SU-DHL-6 (cell line): ENCODE measurements at regions not wholly inside any gene's neighbourhood (a gene's known extent, or its start where the extent isn't known, plus 50 kb on each side); places are given as distances from the start of the nearest gene placed in this dataset.

Experiments
- EZH2phosphoT487 ChIP-seq: fragments of 200-600 bp; sonication (generic), shearing (Covaris generic); conservative IDR thresholded peaks from 2 replicates; pipeline ENCODE4 v1.6.1; 2018; ENCODE audit warnings: mild to moderate bottlenecking, antibody characterized with exemption, low read length, moderate library complexity, mixed read lengths
- TF ChIP-seq, protein P1 (sequence below): fragments of 200-600 bp; sonication (generic); IDR thresholded peaks from one replicate; pipeline ENCODE4 v1.5.1; 2017; ENCODE audit warnings: antibody characterized with exemption, mild to moderate bottlenecking, low read length, moderate library complexity; ENCODE audit not compliant: insufficient read depth, poor library complexity, severe bottlenecking

DNA sequence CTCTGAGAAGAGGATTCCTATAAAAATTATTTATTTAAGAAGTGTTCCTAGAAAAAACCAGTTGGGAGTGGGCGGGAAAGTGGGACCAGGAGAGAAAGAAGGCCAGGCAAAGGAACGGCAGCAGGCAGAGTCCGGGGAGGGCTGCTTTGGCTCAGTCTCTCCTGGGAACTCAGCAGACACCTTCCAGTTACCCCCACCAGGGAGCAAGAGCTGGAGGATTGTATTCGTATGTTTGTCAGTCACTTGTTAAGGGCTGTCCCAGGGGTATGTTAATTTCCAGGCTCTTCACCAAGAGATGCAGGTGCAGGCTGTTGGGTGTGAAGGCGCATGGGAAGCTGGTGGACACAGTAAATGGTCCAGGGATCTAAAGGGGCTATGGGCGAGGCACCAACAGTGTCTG is 53.0 kb upstream of the CHD6 start:
- TF ChIP-seq, protein P1, sequence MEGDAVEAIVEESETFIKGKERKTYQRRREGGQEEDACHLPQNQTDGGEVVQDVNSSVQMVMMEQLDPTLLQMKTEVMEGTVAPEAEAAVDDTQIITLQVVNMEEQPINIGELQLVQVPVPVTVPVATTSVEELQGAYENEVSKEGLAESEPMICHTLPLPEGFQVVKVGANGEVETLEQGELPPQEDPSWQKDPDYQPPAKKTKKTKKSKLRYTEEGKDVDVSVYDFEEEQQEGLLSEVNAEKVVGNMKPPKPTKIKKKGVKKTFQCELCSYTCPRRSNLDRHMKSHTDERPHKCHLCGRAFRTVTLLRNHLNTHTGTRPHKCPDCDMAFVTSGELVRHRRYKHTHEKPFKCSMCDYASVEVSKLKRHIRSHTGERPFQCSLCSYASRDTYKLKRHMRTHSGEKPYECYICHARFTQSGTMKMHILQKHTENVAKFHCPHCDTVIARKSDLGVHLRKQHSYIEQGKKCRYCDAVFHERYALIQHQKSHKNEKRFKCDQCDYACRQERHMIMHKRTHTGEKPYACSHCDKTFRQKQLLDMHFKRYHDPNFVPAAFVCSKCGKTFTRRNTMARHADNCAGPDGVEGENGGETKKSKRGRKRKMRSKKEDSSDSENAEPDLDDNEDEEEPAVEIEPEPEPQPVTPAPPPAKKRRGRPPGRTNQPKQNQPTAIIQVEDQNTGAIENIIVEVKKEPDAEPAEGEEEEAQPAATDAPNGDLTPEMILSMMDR, result no peak
- no peak for TF ChIP-seq EZH2phosphoT487
